Brain pericyte (primary cell): ENCODE measurements at regions not wholly inside any gene's neighbourhood (a gene's known extent, or its start where the extent isn't known, plus 50 kb on each side); places are given as distances from the start of the nearest gene placed in this dataset.
A peak's percentile ranks its signal among the peaks of the same experiment; 100 is the strongest.
"Not testable (repeated sequence)": the region's sequence is repeated elsewhere in the genome, so short reads cannot be mapped to it uniquely, and the experiment has no call there.

ENCODE experiments used
- DNase-seq: peaks from one replicate; pipeline ENCODE4 v3.0.0-alpha.2; 2012; ENCODE audit warnings: low read depth, low spot score

GRCh38 chr3:29026959-29027358, 253.9 kb upstream of the RBMS3 start:
- DNase-seq: no peak

GRCh38 chr3:29031175-29031574, 249.7 kb upstream of the RBMS3 start:
- not testable (repeated sequence) for DNase-seq

GRCh38 chr3:29033511-29033910, 247.4 kb upstream of the RBMS3 start:
- no peak for DNase-seq

GRCh38 chr3:29050155-29050554, 230.7 kb upstream of the RBMS3 start:
- no peak for DNase-seq

- DNase-seq: no peak
Measured at GRCh38 chr3:29057326-29057725, 223.5 kb upstream of the RBMS3 start.

GRCh38 chr3:29064085-29064484, 216.8 kb upstream of the RBMS3 start:
- no peak for DNase-seq

- DNase-seq: peak; percentile 94
Measured at GRCh38 chr3:29065211-29065785, 215.6 kb upstream of the RBMS3 start.

- no peak for DNase-seq
Measured at GRCh38 chr3:29067007-29067406, 213.9 kb upstream of the RBMS3 start.

GRCh38 chr3:29070959-29071634, 209.8 kb upstream of the RBMS3 start:
- DNase-seq: no peak

- DNase-seq: peak; percentile 48
Measured at GRCh38 chr3:29072611-29073010, 208.3 kb upstream of the RBMS3 start.

- DNase-seq: no peak
Measured at GRCh38 chr3:29077356-29077755, 203.5 kb upstream of the RBMS3 start.

GRCh38 chr3:29079358-29079757, 201.5 kb upstream of the RBMS3 start:
- DNase-seq: no peak

- no peak for DNase-seq
Measured at GRCh38 chr3:29080967-29081366, 199.9 kb upstream of the RBMS3 start.

GRCh38 chr3:29083081-29083480, 197.8 kb upstream of the RBMS3 start:
- no peak for DNase-seq

- DNase-seq: peak; percentile 53
Measured at GRCh38 chr3:29083676-29084075, 197.2 kb upstream of the RBMS3 start.

GRCh38 chr3:29088579-29088978, 192.3 kb upstream of the RBMS3 start:
- no peak for DNase-seq

GRCh38 chr3:29090912-29091597, 189.8 kb upstream of the RBMS3 start:
- DNase-seq: no peak

GRCh38 chr3:29091599-29092189, 189.2 kb upstream of the RBMS3 start:
- no peak for DNase-seq

- no peak for DNase-seq
Measured at GRCh38 chr3:29092348-29092747, 188.5 kb upstream of the RBMS3 start.

GRCh38 chr3:29099296-29099695, 181.6 kb upstream of the RBMS3 start:
- DNase-seq: peak; percentile 5

- peak; percentile 10 for DNase-seq
Measured at GRCh38 chr3:29099775-29100174, 181.1 kb upstream of the RBMS3 start.

- no peak for DNase-seq
Measured at GRCh38 chr3:29100292-29100691, 180.6 kb upstream of the RBMS3 start.

GRCh38 chr3:29128001-29128400, 152.9 kb upstream of the RBMS3 start:
- peak; percentile 62 for DNase-seq
